ENCODE measurements at regions not wholly inside any gene's neighbourhood (a gene's known extent, or its start where the extent isn't known, plus 50 kb on each side); places are given as distances from the start of the nearest gene placed in this dataset.

DNA sequence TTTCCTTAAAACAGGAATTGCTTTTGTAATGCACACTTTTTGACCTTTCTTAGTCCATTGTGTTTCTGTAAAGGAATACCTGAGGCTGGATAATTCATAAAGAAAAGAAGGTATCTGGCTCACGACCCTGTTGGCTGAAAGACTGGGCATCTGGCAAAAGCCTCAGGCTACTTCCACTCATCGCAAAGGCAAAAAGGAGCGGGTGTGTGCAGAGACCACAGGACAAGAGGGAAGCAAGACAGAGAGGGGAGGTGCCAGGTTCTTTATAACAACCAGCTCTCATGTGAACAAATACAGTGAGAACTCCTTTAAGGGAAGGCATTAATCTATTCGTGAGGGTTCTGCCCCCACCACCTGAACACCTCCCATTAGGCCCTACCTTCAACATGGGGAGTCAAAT lies 182.1 kb downstream of the C12orf50 start:
- in situ Hi-C loops (cut with MboI; ENCODE audit: low pct_unique_long_range_greater_than_20kb, low sequenced_read_pairs): no loop called here
- no peak for DNase-seq

DNA sequence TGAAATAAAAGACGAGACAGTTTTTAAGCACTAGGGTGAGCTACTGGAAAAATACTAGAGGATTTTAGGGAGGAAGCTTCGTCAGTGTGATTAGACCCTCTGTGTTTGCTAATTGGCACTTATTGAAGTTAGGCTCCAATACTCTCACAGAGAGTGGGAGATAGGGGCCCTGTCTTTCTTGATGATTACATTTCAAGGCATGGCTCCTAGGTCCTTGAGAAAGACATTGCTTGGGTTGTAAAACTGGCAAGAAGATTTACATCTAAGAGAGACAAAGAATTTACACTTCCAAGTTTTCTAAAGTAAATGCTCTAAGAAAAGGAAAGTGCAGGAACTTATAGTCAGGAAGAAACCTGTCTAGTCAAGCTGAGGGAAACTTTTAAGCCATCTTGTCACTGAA lies 183.2 kb downstream of the C12orf50 start:
- in situ Hi-C loops (cut with MboI; ENCODE audit: low pct_unique_long_range_greater_than_20kb, low sequenced_read_pairs): no loop called here

DNA sequence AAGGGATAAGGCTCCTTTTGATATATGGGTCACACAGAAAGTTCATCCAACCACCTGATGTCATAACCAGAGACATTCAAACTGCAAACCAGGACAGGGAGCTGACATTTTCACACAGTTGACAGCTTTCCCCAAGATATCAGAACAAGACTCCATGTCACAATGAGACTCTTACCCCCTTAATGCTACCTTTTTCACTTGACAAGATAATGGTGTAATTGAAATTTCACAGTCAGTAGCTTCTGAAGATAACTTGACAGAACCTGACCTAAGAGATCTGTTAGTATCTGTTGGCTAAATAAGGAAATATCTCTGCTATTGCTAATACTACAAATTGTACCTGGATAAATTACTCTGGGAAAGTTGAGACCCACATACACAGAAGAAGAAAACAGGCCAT lies 187.3 kb downstream of the C12orf50 start:
- in situ Hi-C loops (cut with MboI; ENCODE audit: low pct_unique_long_range_greater_than_20kb, low sequenced_read_pairs): no loop called here
- no peak for DNase-seq

More for the DNA sequence above, 183.2 kb downstream of the C12orf50 start:
- DNase-seq: no peak

DNA sequence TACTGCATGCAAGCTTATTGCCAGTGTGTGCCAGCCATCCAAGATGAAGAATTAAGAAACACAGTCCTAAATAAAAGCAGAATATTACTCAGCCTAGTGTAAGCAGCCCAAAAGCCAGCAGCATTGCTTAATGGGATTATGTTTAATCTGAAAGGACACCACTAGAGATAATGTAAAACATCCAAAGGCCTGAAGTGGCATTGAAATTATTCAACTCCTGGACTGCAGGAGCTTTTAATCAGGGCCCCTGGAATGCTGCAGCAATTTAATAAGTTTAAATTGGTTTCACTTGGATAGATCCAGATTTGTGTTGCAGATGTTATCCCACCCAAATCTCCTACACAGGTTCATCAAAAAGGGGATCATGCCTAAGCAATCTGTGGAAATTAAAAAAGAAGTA lies 193.0 kb downstream of the C12orf50 start:
- in situ Hi-C loops (cut with MboI; ENCODE audit: low pct_unique_long_range_greater_than_20kb, low sequenced_read_pairs): no loop called here
- DNase-seq: no peak

DNA sequence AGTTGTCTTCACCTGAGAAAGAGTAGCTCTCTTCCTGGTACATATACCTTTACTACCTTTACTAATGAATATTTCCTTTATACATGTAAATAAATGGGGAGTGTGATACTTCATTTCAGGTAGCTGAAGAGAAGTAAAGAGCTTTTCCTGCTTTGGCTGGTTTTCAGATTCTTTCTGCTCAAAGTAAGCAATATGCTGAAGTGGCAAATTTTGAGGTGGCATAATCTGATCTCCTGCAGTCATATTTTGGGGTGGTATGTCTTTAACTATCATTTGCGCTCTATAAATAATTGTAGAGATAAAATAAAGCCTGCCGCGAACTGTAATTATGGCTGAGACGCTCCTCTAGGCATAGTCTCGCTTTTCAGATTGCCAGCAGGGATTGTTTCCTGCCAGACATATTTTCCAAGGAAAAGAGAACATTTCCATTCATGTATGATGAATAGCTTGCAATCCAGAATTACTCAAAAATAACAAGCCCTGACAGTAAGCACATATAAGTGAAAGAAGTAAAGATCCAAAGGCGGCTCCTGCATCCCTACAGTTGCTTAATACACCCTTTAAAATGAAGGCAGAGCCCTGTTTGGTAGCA lies 200.7 kb downstream of the C12orf50 start:
- no peak for DNase-seq
- in situ Hi-C loops (cut with MboI; ENCODE audit: low pct_unique_long_range_greater_than_20kb, low sequenced_read_pairs): no loop called here

DNA sequence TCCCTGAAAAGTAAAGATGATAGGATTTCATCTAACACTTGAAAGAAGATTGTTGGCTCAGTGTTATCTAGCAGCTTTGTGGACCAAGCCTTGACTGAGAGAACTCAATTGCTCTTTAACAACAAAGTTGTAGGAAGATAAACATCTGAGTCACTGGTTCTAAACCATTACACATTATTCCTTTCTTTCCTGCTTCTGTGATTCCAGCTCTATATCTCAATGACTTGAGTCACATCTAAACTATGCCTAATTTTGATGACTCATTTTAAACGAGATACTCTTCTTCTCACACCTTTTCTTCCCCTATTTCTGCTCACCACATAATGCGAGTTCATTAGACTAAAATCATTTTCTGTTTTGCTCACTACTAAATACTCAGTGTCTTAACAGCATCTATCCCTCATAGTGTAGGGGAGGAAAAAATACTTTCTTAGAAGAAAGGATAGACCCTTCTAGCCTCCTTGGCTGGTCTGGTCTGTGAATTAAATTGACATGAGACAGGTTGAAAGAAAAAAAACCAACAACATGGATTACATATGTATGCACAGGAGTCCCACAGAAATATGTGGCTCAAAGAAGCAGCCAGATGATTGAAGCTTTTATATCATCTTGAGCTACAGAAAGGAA lies 201.4 kb downstream of the C12orf50 start:
- DNase-seq: no peak
- in situ Hi-C loops (cut with MboI; ENCODE audit: low pct_unique_long_range_greater_than_20kb, low sequenced_read_pairs): no loop called here

DNA sequence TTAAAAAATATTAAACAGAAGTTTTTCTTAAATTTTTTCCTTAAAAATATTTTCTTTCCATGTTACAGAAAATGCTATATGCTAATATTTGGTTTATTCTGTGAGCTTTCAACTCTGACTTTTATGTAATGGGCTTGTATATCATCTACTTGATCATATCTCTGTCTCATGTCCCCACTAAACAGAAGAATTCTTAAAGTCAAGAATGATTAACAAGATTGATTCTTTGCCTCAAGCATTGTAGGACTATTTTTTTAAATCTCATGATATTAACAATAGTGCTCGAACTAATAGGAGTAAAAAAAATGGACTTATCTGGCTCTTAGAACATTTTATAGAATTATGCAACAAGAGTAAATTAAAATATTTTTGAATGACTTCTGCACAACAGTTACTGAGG lies 206.3 kb downstream of the C12orf50 start:
- in situ Hi-C loops (cut with MboI; ENCODE audit: low pct_unique_long_range_greater_than_20kb, low sequenced_read_pairs): no loop called here
- no peak for DNase-seq

DNA sequence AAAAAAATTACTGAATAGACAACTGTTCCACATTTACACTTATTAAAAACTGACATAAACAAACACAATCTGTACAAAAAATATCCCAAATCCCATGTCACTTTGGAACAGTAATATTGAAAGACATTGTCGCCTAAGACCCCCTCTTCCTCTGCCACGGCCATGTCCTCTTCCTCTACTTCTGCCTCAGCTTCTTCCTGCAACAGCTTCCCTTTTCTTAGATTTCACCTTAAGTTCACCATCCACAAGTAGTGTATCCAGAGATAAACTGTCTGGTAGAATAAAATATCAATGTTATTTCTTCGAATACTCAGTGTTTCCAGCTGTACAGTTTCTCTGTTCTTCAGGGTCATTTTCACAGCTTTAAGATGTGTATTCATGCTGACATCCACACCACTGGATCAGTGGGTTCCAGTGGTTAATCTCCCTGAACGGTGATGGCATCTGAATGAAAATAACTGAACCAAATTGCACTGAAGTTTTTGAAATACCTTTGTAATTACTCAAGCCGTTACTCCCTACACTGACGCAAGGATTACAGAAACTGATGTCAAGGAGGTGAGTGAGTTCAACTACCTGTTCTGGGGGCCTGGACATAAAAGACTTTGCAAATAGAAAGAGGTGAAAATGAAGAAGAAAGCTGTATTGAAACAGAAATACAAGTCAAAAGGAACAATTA lies 208.5 kb downstream of the C12orf50 start:
- no peak for DNase-seq
- in situ Hi-C loops (cut with MboI; ENCODE audit: low pct_unique_long_range_greater_than_20kb, low sequenced_read_pairs): no loop called here

DNA sequence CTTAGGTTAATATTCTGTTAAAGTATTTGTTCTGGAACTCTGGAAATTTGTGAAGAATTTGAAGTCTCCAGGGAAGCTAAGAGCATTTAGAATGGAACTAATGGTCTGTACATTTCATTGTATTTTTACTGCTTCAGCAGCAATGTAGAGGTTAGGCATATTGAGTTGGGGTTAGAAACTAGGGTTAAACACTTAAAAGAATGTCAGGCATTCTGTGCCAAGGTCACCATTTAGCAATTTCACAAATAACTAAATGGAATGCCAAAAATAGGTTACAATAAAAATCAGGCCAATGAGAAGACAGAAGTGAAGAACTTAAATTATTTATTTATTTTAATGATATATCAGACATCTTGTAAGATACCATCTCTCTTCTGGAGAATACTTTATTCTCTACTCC lies 210.8 kb downstream of the C12orf50 start:
- DNase-seq: no peak

DNA sequence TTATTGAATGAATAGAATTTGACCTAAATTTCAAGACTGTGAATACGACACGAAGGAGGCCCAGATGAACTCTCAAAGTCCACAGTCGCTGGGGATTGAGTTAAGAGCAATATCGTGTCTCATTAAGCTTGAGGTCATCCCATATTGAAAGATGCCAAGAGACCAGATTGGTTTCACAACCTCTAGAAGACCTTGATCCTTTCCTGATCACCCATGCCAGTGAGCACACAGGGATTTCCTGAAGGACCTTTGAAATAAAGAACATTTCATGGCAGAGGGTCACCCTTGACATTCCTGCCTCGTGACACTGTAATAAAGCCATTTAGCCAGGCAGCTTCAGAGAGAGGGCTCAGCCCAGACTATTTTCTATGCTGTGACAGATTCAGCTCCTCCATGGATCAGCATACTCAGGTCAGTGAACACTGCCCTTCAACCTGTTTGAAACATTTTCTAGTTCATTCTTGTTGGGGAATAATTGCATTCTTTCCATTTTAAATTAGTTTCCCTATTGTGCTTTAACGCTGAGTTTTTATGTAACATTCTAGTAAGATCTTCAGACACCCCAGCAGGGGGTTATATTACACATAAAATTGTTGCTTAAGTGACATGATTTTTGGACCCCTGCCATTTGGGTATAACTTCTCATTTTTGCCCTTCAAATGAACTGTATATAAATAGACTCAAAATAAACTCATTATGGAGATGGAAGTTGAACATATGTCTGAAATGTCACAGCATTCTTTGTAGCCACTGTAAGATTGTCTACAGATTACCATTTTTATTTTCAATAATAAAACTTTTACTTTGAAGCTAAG lies 213.2 kb downstream of the C12orf50 start:
- in situ Hi-C loops (cut with MboI; ENCODE audit: low pct_unique_long_range_greater_than_20kb, low sequenced_read_pairs): no loop called here

More for the DNA sequence above, 210.8 kb downstream of the C12orf50 start:
- in situ Hi-C loops (cut with MboI; ENCODE audit: low pct_unique_long_range_greater_than_20kb, low sequenced_read_pairs): no loop called here

DNA sequence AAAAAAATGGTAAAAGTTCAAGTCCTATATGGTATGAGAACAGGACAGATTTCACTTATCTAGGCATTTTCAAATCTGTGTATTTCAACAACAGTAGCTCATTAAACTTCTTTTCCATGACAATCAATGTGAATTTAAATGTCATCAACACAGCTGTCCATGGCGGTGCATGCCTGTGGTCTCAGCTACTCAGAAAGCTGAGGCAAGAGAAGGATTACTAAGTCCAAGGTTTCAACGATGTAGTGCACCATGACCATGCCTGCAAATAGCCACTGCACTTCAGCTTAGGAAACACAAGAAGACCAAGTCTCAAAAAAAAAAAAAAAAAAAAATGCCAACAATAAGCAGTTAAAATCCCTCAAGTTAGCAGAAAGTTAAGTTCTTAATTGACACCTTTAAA lies 214.6 kb downstream of the C12orf50 start:
- in situ Hi-C loops (cut with MboI; ENCODE audit: low pct_unique_long_range_greater_than_20kb, low sequenced_read_pairs): no loop called here
- no peak for DNase-seq

More for the DNA sequence above, 213.2 kb downstream of the C12orf50 start:
- DNase-seq: no peak

DNA sequence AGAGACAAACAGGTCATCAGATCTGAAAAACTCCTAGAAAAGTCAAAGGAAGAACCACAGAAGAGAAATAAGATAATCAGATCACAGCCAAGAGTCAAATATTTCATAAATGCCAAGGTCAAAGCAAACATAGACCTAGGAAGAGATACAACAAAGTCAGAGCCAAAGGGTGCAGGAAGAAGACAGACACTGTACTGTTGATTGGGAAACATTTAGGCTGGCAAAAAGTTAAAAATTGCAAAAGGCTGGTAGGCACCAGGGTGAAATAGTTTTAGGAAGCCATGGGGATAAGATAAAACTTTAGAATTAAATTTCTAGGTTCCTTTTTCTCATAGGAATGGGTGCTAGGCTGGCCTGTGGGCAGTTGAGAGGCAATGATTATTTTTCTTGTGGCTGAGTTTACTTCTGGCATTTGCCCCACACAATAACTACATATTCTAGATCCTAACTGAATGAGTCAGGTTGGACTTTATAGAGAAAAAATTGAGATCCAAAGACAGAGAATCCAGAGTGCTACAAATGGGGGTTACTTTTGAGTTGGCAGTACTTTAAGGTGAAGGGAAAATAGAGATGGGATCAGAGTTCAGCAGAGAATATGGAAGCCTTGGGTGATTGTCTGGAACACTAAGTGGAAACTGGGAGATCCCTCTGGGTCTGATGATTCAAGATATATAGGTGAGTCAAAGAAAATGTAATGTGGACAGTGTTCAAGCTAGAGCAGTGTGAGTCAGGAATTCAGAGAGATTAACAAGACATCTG lies 215.5 kb downstream of the C12orf50 start:
- in situ Hi-C loops (cut with MboI; ENCODE audit: low pct_unique_long_range_greater_than_20kb, low sequenced_read_pairs): no loop called here
- no peak for DNase-seq

DNA sequence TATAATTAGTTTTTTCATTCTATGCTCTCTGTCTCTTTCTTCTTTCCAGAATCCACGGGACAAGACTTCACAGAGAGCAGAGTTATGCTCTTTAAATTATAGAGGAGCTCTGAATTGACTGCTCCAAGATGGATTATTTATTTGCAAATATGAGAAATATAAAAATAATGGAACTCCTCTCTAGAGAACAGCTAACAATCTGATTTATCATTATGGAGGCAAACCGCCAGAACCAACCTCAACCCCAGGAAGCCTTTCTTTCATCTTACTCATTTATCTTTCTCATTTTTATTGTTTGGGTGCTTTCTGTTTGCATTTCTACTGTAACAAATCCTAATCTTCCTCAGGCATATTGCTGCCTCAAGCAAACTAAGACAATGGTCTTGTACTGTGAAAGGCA lies 216.5 kb downstream of the C12orf50 start:
- no peak for DNase-seq

DNA sequence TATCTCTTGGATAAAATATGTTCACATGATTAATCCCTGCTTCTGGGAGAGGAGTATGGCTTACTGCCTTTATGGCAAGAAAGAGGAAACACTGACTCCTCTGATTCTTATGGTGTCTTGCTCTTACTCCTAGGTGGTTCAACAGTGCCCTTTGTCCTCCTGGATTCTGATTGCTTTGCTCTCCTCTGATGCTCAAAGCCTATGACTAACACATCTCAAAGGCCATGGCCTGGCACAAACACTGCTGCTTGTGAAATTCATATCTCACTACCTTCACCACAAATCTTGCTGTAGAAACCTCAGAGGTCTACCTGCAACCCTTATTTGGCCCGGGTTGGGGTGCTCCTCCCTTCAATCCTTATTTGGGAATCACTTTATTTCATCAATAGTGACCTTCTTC lies 217.2 kb downstream of the C12orf50 start:
- in situ Hi-C loops (cut with MboI; ENCODE audit: low pct_unique_long_range_greater_than_20kb, low sequenced_read_pairs): no loop called here
- no peak for DNase-seq

More for the DNA sequence above, 216.5 kb downstream of the C12orf50 start:
- in situ Hi-C loops (cut with MboI; ENCODE audit: low pct_unique_long_range_greater_than_20kb, low sequenced_read_pairs): no loop called here

DNA sequence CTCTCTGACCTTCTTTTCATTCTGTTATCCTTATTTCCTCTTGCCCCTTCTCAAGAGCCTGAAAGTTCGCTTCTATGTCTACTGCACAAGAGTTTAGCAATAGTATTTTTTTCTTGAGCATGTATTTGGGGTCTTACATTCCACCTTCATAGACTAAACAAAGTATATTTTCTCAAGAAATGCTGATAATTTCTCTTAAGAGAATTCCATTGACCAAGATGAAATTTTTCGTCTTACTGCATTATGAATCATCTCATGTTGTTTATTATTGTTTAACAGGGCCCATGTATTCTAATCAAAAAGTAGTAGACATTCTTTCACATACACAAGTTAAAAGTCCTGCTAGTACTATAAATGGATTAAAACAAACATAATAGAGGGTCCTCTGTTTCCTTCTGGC lies 219.3 kb downstream of the C12orf50 start:
- DNase-seq: no peak
- in situ Hi-C loops (cut with MboI; ENCODE audit: low pct_unique_long_range_greater_than_20kb, low sequenced_read_pairs): no loop called here

DNA sequence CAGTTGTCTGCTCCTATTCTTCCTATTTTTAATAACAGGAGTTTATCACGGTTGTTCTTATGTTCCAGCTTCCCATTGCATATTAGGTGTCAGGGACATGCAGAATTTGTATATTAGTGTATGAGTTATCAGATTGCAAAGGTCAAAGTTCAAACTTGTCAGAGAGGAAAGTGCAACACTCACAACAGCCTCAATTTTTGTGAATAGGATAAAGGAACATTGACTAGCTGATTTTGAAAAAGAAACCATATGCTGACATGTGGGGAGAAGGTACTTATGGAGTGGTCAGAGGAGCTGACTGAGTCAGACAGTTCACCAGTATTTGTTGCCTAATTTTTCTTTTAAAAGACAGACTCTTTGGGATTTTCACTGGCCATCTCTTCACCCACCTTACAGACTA lies 222.1 kb downstream of the C12orf50 start:
- in situ Hi-C loops (cut with MboI; ENCODE audit: low pct_unique_long_range_greater_than_20kb, low sequenced_read_pairs): no loop called here
- DNase-seq: no peak

DNA sequence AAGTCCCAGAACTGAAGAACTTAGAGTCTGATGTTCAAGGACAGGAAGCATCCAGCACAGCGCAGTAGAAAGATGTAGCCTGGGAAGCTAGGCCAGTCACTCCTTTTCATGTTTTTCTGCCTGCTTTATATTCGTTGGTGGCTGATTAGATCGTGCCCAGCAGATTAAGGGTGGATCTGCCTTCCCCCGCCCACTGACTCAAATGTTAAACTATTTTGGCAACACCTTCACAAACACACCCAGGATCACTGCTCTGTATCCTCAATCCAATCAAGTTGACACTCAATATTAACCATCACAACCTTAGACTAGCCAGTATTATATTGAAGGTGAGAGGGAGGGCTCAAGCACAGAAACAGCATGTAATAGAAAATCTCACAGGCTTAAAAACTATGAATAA lies 222.9 kb downstream of the C12orf50 start:
- in situ Hi-C loops (cut with MboI; ENCODE audit: low pct_unique_long_range_greater_than_20kb, low sequenced_read_pairs): no loop called here
- no peak for DNase-seq

DNA sequence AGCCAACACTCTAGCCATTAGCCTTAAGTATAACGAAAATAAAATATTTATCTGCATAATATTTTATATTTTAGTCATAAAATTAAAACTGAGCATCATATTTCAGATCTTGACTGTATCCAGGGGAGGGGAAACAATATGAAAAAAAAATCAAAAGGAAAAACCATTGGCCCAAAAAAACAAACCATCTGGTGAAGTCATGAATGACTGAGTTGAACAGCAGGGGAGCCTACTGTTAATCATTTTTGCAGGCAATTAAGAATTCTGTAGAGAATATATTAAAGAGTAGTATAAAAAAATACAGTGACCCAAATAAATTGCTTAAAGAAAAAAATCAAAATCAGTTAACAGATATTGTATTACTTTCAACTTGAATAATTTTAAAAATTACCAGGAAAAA lies 224.8 kb downstream of the C12orf50 start:
- in situ Hi-C loops (cut with MboI; ENCODE audit: low pct_unique_long_range_greater_than_20kb, low sequenced_read_pairs): no loop called here

DNA sequence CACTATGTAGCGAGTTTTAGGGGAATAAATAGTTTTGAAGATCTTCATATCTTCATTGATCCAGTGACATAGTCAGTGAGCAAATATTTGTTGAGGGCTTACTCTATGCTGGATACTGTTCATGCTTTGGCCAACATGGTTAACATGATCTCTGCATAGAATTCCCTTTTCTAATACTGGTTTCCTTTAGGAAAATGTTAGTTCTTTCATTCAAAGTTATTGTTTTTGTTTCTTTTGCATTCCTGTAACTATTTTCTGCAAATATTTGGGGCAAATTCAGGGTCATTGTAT lies 226.5 kb downstream of the C12orf50 start:
- DNase-seq: no peak
- in situ Hi-C loops (cut with MboI; ENCODE audit: low pct_unique_long_range_greater_than_20kb, low sequenced_read_pairs): no loop called here

More for the DNA sequence above, 224.8 kb downstream of the C12orf50 start:
- no peak for DNase-seq
